ENCODE measurements at regions not wholly inside any gene's neighbourhood (a gene's known extent, or its start where the extent isn't known, plus 50 kb on each side); places are given as distances from the start of the nearest gene placed in this dataset.
A peak's percentile ranks its signal among the peaks of the same experiment; 100 is the strongest.

DNA sequence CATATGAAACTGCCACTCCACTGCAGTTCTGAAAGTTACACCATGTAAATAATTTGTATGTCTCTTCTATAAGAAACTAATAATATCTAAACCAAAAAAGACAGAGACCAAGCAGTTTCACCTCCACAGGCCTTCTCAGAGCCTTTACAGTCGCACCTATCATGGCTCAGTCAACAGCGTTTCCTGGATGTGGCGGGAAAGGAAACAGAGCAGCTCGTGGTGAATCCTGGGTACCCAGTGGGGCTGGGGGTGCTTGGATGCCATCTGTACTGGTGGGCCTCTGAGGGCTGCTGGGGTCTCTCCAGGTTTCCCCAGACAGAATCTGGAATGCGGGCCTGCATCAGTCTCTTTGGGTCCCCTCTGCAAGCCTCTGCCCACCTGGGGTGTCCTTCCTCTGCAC, 100.2 kb upstream of the CASZ1 start:
- DNase-seq (ENCODE audit: low spot score): no peak

DNA sequence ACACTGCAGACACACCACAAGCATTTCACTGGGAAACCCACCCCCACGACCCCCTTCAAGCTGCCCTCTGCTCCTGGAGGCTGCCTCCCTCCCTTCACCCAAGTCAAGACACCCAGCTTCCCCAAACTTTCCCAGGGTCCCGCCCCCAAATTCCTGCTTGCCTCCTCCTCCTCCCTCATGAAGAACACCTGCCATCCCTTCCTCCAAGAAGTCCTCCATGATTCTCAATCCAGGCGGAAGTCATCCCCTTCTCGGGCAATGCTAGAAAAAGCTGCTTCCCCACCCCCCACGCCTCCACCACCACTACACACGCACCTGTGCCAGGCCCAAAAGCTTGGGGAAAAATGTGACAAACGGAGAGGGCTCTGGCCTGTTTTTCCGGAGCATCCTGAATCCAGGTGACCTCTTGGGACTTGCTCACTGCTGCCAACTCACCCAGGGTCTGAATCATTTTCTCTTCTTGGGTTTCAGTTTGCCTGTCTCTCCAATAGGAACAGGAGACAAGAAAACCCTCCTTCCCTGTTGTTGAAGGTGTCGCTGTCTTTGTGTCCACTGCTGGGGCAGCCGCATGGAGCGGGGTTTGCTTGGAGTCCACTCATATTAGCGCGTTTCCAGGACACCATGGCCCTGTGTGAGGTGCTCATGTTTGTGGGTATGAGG, 101.0 kb upstream of the CASZ1 start:
- no peak for DNase-seq (ENCODE audit: low spot score)

DNA sequence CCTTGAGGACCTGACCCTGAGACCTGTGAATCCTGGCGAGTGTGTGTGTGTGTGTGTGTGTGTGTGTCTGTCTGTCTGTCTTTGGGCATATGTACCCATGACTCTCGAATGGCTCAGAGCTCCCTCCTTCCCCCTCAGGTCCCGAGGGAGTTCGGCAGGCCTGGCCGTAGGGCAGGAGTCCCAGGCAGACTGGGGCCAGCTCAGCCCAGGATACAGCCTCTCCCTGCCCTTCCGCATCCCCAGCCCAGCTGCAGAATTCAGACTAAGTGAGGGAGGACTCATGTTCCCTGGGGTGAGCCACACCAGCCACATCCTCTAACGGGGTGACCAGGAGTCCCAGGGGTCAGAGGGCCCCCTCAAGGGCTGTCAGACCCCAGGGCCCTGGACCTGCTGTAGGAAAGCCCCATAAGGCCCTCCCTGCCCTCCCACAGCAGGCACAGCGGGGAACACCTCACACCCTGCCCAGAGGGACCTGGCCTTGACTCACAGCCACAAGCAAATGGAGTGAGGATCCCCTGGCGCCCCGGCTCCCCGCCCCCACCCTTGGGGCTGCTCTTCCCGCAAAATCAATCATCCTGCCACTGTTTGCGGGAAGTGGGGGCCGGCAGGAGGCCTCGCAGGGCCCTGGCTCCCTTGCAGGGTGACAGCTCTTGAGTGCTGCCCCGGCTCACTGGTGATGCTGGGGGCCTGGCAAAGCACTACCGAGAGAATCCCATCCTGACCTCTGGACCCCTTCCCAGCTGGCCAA, 101.7 kb upstream of the CASZ1 start:
- DNase-seq (ENCODE audit: low spot score): no peak

DNA sequence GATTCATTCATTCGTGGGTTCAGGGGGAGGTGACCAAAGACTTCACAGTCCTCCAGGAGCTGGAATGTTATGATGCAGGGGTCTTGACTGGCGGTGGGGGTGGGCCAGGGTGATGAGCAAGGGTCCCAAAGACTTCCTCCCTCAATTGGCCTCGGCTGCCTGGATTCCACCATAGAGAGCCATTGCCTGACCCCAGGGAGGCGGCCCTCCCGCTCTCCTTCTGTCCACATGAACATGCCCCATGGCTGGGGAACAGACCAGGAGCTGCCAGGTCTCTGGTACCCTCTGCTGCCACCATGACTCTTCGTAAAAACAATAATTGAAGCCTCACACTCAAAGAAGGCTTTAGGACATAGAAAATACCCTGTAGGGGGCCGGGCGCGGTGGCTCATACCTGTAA, 102.5 kb upstream of the CASZ1 start:
- DNase-seq (ENCODE audit: low spot score): no peak

DNA sequence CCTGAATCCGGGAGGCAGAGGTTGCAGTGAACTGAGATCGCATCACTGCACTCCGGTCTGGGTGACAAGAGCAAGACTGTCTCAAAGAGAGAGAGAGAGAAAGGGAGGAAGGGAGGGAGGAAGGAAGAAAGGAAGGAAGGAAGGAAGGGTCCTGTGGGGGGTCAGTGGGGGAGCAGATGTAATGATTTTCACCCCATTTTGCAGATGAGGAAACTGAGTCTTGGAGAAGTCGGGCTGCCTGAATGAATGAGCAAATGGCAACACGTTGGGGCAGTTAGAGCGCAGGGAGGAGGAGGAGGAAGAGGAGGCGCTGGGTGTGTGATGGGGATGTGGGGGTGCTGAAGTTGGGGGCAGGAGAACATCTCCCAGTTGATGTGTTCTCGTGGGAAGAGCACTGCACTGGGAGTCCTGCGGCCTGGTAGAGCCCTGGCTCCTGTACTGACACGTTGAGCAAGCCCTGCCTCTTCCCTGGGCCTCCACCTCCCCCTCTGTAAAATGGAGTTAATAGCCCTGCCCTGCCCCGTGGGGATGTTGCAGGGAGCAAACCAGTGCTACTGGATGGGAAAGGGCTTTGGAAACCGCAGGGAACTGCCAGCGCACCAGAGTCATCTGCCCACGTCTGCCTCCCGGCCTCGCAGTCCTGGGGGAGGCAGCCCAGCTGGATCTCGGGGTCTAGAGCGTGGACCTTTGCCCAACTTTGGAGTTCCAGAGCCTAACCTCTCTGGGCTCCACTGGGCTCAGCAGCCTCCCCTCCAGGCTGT, 103.2 kb upstream of the CASZ1 start:
- DNase-seq (ENCODE audit: low spot score): no peak

DNA sequence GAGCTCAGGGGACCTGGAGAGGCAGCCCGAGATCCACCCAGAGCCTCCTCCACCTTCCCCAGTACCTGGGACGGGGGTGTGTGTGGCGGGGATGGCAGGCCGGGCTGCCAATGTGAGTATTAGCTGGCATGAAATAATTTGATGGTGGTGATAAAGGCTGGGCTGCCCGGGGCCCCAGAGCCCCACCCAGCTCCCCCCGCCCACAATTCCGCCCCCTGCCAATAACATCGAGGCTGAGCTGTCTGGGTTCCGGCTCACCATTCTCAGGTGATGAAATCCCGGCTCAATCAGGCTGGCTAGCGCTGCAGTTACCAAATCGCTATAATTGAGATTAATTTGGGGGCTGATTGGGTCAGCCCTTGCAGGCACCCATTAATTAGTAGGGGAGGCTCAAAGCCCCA, 103.8 kb upstream of the CASZ1 start:
- no peak for DNase-seq (ENCODE audit: low spot score)

DNA sequence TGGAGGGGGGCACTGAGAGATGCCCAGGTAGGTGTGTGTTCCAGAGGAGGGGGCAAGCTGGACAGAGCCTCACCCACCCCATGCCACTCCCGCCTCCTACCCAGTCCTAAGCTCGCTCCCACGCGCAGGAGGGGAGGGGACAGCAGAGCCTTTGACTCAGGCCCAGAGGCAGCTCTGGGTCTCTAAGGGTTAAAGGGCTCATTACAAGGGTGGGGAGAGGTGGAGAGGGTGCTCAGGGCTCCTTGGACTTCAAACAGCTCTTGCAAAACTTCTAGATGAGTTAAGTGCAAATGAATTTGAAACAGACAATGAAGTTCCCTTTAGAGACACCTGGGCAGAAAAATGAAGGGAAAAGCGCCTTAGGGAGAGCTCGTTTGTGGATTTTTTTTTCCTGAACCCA, 104.2 kb upstream of the CASZ1 start:
- DNase-seq (ENCODE audit: low spot score): no peak

DNA sequence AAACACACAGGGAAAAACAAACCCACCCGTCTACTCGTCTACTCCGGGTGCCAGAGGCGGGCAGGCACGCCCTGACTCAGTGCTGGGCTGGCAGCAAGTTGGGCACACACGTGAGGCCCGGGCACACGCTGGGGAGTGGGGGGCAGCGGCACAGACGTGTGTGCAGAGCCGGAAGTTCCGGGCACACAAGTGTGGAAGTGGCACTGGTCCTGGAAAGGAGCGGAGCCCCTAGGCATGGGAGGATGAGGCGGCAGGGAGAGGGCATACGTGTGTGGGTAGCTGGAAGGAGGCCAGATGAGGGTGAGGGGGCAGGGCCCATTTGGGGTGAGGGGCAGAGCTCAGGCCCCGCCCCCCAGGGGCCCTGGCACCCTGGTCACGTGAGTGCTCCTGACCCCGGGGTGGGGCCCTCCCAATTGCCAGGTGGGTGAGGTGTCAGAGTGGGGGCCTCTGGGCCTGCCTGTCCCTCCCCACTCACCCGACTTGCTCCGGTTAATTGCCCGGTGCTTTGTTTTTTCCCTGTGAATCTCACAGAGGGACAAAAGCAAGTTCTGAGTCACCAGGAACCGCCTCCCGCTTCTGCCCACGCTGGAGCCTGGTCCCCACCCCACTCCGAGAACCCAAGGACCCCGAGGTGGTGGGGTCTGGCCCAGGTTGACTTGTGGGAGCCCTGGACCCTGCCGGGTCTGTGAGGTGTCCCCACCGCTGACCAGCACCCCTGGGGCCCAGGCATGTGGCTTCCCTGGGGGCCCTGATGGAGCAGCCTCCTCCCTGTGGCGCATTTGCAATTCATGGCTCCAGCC, 104.8 kb upstream of the CASZ1 start:
- DNase-seq (ENCODE audit: low spot score): no peak

DNA sequence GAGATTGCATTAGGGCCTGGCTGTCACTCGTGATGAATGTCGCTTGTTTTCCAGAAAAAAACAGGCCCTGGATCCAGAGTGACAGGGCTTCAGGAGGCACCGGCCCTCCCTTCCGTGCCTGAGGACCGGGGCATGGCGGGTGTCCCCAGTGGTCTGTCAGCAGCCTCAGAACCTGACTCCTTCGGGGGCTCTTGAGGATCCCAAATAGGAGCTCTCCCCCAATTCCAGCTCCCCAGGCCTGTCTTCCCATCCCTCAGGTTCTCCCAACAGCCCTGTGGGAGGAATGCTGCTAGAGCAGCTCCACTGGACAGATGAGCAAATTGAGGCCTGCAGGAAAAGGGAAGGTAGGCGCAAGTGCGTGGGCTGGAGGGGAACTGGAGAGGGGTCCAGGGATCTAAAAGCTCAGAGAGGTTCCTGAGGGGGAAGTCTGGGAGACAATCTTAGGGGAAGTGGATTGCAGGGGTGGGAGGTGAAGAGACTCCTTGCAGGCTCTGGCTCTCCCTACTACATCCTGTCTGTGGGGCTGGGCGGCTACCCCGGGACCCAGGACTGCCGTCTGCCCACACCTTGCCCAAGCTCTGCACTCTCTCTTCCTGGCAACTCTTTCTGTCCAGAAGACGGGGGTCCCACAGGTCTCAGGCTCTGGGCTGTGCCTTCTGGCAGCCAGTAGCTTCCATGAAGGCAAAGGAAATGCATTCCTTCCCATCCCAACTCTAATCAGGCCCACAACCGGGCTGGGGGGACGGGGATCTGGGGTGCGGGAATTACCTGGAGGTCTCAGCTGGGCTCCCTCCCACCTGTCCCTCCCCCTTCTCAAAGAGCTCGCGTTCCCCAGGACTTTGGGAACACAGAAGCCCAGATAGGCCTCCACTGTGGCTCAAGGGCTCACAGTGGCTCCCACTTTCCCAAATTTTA, 105.7 kb upstream of the CASZ1 start:
- DNase-seq (ENCODE audit: low spot score): no peak

DNA sequence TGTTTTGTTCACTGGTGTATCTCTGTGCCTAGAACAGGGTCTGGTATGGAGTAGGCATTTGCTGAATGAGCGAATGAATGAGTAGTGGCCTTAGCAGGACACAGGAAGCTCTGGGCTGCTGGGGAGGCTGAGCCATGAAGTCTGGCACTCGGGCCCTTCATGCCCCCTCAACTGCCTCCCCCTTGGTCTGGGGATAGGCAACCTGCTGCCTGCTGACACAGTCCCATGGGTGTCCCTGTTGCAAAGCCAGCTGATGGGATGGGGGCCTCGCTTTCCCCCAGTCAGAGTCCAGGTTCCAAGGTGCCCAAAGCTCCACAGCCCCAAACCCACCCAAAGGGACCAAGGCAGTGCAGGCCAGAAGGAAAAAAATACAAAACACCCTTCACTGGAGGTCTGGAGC, 107.0 kb upstream of the CASZ1 start:
- DNase-seq (ENCODE audit: low spot score): no peak

DNA sequence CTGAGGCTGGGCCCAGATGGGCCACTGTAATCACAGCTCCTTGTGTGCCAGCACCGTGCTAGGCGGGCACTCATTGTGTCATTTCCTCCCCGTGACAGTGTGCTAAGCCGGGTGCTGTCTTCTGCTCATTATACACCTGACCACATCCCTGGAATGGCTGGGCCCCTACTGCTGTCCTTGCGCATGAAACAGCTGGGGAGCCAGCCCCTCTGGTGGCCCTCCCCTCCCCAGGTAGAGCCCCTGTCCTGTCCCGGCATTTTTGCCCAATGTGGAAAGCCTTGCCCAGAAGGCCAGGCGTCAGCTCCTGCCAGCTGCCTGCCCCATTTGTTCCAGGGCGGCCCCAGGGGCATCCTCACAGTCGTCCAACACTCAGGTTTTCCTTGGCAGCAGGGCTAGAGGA, 107.4 kb upstream of the CASZ1 start:
- no peak for DNase-seq (ENCODE audit: low spot score)

DNA sequence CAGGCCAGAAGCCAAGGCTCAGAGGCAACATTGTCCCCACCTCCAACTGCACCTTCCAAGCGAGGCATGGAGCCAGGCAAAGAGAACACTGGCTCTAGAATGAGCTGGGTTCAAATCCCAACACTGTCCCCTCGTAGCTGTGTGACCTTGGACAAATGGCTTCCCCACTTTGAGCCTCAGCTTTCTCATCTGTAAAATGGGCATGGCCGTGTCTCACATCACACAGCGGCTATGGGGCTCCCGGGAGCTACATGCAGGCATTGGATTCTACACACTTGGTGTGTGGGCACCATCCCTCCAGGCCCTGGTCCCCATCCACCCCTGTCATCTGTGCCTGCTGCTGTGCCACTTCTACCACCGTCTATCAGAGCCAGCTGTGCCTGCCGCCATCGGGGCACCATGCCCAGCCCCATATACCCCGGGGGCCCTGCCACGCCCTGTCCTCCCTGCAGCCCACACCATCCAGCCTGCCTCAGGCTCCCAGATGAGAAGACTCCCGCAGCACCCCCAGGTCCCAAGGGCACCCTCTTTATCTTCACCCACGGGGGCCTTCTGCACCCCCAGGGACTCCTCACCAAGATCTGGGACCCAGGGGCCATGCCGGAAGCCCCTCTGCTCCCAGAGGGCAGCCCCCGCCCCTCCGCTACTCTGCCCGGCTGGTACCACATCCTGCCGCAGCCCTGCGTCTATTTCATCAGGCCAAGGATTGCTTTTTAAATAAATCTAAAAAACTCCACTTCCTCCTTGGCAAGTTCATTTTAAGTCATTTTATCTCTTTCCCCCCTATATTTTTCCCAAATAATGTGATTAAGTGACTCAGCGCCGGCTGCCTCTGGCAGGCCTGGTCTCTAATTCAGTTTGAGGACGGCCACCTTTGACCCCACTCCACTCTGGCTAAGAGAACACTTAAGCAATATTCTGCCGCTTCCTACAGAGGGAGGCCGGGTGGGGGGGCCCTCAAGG, 107.8 kb upstream of the TARDBP start:
- DNase-seq (ENCODE audit: low spot score): no peak

DNA sequence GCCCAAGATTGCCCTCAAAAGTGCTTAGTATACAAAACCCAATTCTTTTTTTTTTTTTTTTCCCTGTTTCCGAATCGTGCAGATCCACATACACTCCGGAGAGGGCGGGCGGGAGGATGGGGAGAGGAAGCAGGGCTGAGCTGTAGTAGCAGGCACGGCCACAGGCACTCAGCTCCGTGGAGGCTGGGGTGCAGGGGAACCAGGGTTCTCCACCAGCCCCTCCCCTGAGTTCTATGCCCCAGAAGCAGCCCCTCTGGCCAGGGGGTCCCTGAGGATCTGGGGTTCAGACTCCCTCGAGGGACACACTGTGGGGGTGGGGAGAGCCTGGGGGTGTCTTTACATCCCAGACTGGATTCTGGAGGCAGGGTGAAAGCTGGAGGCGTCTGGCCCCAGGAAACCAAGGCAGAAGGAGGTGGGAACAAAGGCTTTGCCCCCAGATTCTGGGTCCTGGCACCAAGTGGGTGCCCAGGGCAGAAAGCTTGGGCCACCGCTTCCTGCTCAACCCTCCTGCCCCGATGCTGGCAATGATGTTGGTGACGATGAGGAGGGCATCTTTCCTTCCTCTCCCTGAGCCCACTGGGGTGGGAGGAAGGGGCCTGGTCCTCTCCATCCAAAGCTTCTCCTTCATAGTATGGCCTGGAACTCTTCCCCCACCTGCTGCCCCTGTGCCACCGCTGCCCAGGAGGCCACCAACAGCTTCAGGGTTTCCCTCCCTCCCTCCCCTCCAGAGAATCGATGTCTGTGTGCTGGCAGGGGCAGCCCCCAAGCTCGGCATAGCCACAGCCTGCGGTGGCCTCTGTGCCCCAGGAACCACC, 106.4 kb upstream of the TARDBP start:
- DNase-seq (ENCODE audit: low spot score): no peak

DNA sequence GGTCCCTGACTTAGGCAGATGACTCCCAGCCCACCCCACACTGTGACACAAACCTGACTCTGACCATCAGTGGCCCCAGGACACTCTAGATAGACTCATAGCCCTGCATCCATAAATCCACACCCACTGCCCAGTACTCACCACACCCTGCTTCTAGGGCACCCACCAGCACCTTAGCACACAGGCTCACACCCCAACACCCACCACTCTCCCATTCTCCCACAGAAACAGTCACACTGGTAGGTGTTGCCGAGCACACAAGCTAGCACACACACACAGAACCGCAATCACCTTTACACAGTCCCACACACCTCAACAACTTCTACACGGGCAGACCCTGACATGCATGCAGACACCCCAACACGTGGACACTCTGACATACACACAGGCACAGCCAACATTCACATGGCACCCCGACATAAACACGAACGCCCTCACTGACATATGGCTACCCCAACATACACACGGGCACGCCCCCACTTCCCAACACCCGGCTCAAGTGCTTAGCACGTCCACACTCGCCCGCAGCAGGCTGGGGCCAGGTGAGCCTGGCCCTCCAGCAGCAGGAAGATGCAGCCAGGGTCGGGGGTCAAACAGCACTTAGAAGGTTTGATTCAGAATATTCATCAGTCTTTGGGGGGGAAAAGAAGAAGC, 105.5 kb upstream of the TARDBP start:
- no peak for DNase-seq (ENCODE audit: low spot score)

DNA sequence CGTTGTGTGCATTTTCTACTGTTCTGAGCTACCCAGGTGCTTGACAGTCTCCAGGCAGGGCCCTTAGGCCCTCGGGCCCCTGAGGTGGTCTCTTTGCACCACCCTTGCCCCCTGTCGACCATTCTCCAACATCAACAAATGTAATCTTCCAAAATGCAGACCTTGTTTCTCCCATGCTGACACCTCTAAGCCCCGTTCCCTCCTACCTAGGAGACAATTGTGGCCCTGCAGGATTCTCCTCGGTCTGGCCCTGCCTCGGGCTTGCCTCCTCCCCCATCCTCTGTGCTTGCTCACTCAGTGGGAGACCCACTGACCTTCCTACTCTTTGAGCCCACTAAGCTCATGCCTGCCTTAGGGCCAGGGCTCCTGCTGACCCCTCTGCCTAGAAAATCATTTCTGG, 104.2 kb upstream of the TARDBP start:
- DNase-seq (ENCODE audit: low spot score): no peak

DNA sequence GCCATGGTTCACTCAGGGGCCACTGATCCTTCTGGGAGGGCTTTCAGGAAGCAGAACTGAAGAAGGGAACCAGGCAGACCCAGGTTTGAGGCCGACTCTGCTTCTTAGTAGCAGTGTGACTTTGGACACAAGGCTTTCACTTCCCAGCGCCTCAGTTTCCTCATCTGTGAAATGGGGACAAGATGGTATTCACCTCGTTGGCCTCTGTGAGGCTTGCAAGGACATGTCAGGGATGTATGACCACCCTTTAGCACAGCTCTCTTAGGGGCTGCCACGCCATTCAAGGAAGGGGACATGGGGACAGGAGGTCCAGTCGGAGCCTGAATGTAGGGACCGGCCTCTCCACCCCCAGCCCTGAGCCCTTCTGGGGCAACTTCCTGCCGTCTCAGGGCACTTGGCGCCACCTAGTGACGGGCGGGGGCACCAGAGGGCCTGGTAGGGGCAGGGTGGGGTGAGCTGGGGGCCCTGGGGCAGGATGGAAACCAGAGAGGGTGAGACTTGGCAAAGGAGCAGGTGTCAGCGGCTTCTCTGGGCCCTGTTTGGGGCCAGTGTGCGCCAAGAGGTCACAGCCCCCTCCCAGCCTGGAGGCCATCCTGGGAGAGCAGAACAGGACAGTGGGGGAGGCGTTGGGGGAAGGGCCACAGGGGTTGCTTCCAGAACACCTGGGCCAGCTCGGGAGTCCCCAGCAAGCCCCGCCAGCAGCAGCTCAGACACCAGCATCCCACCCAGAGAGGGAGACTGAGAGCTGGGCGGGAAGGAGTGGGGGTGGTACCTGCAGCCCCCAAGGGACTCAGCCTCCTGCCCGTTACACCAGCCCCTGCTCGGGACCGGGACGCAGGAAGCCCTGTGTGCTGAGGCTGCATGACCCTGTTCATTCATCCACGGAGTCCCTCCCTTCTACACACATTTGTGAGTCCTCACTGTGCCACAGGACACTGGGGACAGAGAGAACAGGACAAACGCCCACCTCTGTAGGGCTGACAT, 102.5 kb upstream of the TARDBP start:
- DNase-seq (ENCODE audit: low spot score): peak; percentile 51
